IPS DF 4.7 (cell line): ENCODE measurements at regions not wholly inside any gene's neighbourhood (a gene's known extent, or its start where the extent isn't known, plus 50 kb on each side); places are given as distances from the start of the nearest gene placed in this dataset.

ENCODE experiments used
- DNase-seq: peaks from one replicate; pipeline ENCODE4 v3.0.0-alpha.2; 2013; ENCODE audit warnings: low spot score; ENCODE audit errors: extremely low read depth

GRCh38 chr12:93944911-93945310 lies 203.5 kb upstream of the PLXNC1 start:
- DNase-seq, result no peak

GRCh38 chr12:93946542-93947150 lies 201.7 kb upstream of the PLXNC1 start:
- no peak for DNase-seq

- DNase-seq, result no peak
These were observed 200.9 kb upstream of the PLXNC1 start for GRCh38 chr12:93947486-93947885.

DNA sequence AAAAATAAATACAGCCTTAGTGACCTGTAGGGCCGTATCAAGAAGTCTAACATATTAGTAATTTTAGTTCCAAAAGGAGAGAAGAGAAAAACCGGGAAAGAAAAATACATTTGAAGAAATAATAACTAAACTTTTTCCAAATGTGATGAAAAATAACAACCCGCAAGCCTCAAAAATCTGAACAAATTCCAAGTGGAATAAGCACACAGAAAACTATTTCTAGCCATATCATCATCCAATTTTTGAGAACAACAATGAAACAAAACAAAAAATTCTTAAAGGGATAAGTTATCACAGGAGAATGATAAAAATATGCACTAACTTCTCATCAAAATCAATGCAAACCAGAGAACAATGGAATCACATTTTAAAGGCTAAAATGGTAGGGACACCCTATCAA lies 198.1 kb upstream of the PLXNC1 start:
- DNase-seq, result no peak

DNA sequence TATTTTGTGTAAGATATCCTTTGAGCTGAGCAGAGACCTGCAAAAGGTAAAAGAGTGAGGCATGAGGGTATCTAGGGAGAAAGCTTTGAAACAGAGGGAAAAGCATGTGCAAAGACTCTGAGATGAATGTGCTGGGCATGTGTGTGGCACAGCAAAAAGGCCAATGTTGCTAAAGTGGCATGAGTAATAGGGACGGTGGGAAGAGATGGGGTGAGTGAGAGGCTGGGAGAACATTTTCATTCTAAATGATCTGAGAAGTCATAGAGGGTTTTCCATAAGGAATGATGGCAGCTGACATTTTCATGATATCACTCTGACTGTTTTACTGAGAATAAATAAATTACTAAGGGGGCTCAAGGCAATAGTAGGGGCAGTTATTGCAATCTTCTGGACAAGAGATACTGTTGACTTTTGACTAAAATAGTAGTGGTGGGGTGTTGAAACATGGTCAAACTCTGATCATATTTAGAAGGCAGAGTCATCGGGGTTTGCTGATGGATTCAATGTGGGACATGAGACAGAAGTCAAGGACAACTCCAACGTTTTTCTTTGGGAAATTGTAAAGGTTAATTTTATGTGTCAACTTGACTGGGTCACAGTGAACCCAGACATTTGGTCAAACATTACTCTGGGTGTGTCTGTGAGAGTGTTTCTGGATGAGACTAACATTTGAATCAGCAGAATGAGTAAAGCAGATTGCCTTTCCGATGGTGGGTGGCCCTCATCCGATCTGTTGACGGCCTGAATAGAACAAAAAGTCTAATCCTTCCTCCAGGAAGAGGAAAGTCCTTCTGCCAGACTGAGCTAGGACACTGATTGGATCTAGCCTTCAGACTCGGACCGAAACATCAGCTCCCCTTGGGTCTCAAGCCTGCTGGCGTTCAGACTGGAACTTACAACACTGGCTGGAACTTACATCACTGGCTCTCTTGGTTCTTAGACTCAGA lies 193.9 kb upstream of the PLXNC1 start:
- DNase-seq, result no peak

DNA sequence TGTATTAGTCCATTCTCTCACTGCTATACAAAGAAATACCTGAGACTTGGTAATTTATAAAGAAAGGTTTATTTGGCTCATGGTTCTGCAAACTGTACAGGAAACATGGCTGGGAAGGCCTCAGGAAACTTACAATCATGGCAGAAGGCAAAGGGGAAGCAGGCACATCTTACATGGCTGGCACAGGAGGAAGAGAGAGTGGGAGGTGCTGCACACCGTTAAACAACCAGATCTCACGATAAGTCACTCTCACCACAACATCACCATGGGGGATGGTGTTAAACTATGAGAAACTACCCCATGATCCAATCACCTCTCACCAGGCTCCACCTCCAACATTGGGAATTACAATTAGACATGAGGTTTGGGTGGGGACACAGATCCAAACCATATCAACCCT lies 191.8 kb upstream of the PLXNC1 start:
- no peak for DNase-seq

DNA sequence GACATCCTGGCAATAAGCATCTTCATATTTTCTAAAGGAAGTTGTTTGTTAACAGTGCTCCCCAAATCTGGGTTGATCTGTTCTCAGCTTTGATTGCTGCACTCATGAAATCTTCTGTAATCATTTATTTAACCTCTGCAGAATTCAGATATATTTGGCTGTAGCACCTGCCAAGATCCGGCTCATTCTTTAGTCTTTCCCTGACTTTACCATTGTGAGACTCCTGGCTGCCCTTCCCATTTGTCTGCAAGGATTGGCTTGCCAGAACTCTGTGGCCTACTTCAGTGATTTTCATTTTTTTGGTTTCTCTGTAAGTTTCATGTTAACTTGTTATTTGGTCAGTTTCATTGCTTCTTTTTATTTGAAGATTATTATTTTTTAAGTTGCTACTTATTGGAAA lies 191.2 kb upstream of the PLXNC1 start:
- no peak for DNase-seq

DNA sequence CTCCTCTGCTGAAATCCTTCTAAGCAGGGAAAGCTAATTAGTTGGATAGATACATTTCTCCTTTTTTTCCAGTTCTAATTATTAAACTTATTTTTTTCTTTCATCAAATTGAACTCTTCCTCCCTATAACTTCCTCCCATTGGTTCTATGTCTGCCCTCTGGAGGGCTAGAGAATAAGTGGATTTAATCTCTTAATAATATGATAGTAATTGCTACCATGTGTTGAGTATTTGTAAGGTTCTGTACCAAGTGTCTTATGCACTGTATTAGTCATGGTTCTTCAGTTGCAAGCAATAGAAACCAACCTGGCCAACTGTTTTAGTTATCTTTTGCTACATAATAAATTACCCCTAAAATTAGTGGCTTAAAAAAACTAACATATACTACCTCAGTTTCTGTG lies 190.5 kb upstream of the PLXNC1 start:
- DNase-seq, result no peak

GRCh38 chr12:93959657-93960056 lies 188.7 kb upstream of the PLXNC1 start:
- no peak for DNase-seq

- DNase-seq, result no peak
These were observed 187.9 kb upstream of the PLXNC1 start for GRCh38 chr12:93960521-93960920.

- no peak for DNase-seq
These were observed 186.0 kb upstream of the PLXNC1 start for GRCh38 chr12:93962336-93962735.

DNA sequence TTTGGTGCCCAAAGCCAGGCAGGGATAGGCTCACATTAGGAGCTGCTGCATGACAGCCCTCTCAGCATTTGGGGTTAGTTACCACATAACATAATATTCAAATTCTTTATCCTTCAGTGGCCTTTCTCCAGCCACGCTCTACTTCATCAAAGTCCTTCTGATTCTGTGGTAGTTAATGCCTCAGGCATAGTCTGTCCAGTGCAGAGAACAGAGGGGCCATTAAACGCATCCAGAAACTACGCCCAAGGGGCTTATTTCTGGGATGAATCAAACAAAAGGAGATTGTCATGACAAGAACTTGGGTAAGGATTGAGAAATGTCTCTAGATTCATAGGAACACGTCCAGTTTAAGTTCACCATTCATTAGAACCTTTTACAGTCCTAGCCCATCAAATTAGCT lies 183.4 kb upstream of the PLXNC1 start:
- DNase-seq, result no peak

- DNase-seq, result no peak
These were observed 181.8 kb upstream of the PLXNC1 start for GRCh38 chr12:93966516-93967133.

- no peak for DNase-seq
These were observed 180.9 kb upstream of the PLXNC1 start for GRCh38 chr12:93967454-93967853.

GRCh38 chr12:93968536-93969285 lies 179.7 kb upstream of the PLXNC1 start:
- no peak for DNase-seq

- DNase-seq, result no peak
These were observed 177.3 kb upstream of the PLXNC1 start for GRCh38 chr12:93970900-93971688.

DNA sequence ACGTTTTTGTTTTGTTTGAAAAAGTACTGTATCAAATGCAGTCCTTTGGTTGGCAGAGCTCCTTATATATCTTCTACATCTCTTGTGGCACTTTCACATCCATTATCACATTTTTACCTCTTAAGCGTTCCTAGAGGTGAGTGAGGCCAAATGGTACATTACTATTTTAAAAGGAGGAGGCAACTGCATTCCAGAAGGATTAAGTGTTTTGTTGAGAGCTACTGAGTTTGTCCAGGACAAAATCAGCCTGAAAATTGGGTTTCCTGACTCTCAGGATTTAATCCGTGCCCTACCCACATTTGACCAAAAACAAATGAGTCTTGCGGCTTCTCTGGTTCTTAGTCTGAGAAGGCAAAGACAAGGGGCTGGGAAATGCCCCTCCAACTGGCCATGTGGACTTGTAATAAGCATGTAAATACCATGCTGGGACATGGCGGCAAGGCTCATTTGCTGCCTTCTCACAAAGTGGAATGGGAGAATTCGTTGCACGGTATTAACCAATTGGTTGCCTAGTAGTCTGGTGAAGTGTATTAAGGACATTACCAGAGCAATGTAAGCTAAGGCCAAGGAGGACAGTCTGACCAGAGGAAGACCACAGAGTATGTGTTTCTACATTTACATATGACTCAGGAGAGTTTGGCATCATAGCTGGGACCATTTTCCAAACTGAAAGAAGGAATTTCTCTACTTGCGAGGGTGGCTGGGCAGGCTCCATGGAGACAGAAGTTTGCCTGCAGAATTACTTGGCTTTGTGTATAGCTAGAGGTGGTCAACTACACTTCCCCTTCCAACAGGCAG lies 175.8 kb upstream of the PLXNC1 start:
- DNase-seq, result no peak

DNA sequence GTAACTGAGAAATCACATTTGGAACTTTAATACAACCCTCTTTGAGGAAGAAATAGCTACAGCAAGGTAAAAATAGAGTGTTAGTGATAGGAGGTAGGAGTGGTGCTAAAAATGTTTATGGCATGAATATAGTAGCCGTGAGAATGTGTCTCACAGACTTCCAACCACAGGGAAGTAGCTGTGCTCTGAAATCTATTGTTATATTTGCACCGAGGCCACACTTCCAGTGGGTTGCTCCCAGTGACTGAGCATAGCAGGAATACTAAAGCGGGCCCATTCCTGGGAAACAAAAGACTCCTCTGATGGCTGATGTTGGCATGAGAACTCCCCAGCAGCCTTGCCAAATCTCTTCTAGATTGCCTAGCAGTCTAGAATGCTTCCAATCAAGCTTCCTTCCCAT lies 174.1 kb upstream of the PLXNC1 start:
- no peak for DNase-seq

DNA sequence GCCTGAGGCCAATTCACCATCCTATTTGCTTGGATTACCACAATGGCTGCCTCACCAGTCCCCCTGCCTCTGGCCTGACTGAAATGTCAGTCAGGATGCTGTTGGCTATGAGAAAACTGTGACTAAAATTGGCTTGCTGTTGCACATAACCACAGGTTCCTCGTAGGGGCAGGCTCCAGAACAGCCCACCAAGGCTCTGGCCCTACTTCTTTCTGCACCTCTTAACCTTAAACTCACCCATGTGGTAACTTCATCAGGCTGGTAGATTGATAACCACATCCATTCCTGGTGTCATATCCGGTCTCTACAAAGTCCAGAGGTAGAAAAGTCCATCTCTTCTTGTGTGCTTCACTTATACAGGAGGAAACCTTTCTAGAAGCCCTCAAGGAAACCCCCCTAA lies 172.4 kb upstream of the PLXNC1 start:
- no peak for DNase-seq

DNA sequence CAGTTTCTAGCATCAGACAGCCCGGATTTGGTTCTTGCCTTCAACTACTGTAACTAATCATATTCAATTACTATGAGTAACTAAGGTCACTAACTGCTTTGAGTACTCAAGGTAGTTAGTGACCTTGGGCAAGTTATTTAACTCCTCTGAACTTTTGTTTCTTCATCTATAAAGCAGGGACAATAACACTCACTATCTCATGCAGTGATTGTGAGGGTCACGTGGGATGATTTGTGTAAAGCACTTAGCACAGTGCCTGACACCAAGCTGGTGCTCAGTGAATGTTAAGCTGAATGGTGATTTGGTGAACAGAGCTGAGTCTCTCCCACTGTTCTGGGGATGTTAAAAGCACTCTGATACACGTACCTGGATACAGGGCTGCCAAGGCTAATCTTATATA lies 171.3 kb upstream of the PLXNC1 start:
- DNase-seq, result no peak
